SK-N-SH treated with all-trans-retinoic acid at 6 μM for 48 hours (cell line): ENCODE measurements at regions not wholly inside any gene's neighbourhood (a gene's known extent, or its start where the extent isn't known, plus 50 kb on each side); places are given as distances from the start of the nearest gene placed in this dataset.

ENCODE experiments used
- ARNTL ChIP-seq: fragments of 450-650 bp; formaldehyde crosslinking; IDR thresholded peaks from 2 replicates; pipeline ENCODE4 v1.5.0; 2020; ENCODE audit warnings: low read depth, mild to moderate bottlenecking, moderate library complexity, borderline replicate concordance
- PATZ1 ChIP-seq: fragments of 250-450 bp; sonication (Bioruptor Pico); IDR thresholded peaks from 2 replicates; pipeline ENCODE4 v1.8.0; 2020; ENCODE audit warnings: mild to moderate bottlenecking, moderate library complexity, borderline replicate concordance
- RARB ChIP-seq: fragments of 250-450 bp; sonication (Bioruptor Pico); IDR thresholded peaks from 2 replicates; pipeline ENCODE4 v1.8.0; 2021; ENCODE audit warnings: mild to moderate bottlenecking, moderate library complexity
- SNAI2 ChIP-seq: fragments of 250-450 bp; sonication (Bioruptor Pico); IDR thresholded peaks from 2 replicates; pipeline ENCODE4 v1.5.0; 2020; ENCODE audit warnings: mild to moderate bottlenecking, moderate library complexity
- ZC3H10 ChIP-seq: fragments of 250-450 bp; sonication (Bioruptor Pico); IDR thresholded peaks from 2 replicates; pipeline ENCODE4 v1.5.1; 2021; ENCODE audit warnings: mild to moderate bottlenecking, moderate library complexity

GRCh38 chr9:108702681-108703080 is 153.1 kb downstream of the ACTL7B start:
- TF ChIP-seq RARB (CRISPR knock-in tag) (no peak), SNAI2 (CRISPR knock-in tag) (no peak), ZC3H10 (no peak), PATZ1 (CRISPR knock-in tag) (no peak), ARNTL (no peak)
